ENCODE measurements at regions not wholly inside any gene's neighbourhood (a gene's known extent, or its start where the extent isn't known, plus 50 kb on each side); places are given as distances from the start of the nearest gene placed in this dataset.

- TF ChIP-seq CTCF (conservative IDR thresholded peaks at IDR 0.05 in 1 of 2, IDR thresholded peaks at IDR 0.05 in 1 of 2; ENCODE audit: extremely low read depth in 1 of 2, insufficient read depth in 1 of 2, low read depth in 1 of 2, low read length in 2 of 2) (no peak), EZH2 (IDR thresholded peaks at IDR 0.05; ENCODE audit: borderline replicate concordance, low read length) (no peak)
Observed at GRCh38 chr4:106430797-106431196, 62.2 kb upstream of the GIMD1 start.

Measured in mammary epithelial cell (primary cell).